GM19397 (cell line): ENCODE measurements at regions not wholly inside any gene's neighbourhood (a gene's known extent, or its start where the extent isn't known, plus 50 kb on each side); places are given as distances from the start of the nearest gene placed in this dataset.
"Not testable (repeated sequence)": the region's sequence is repeated elsewhere in the genome, so short reads cannot be mapped to it uniquely, and the experiment has no call there.

Source experiments
- ATAC-seq: cut with Tn5 transposase; IDR thresholded peaks from one replicate; pipeline ENCODE4 v1.9.1; 2021; ENCODE audit warnings: mild to moderate bottlenecking, moderate library complexity; ENCODE audit not compliant: unreplicated experiment

DNA sequence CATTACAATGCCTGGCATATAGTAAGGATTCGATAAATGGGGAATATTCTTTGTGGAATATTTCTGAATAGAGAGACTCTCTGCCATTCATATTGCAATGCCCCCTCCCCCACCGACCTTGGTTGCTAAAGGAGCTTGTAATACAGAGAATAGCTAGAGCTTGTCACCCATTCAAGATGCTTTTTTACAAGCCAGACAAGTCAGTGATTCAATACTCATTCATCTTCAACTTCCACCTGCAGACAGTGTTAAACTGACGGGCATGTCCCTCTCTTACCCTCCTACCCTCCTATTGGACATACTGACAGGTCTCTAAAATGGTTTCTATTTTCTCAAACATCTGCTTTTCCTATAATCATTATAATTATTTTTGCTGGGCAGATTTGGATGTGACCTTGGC lies 257.4 kb downstream of the KCNJ2 start:
- no peak for ATAC-seq

DNA sequence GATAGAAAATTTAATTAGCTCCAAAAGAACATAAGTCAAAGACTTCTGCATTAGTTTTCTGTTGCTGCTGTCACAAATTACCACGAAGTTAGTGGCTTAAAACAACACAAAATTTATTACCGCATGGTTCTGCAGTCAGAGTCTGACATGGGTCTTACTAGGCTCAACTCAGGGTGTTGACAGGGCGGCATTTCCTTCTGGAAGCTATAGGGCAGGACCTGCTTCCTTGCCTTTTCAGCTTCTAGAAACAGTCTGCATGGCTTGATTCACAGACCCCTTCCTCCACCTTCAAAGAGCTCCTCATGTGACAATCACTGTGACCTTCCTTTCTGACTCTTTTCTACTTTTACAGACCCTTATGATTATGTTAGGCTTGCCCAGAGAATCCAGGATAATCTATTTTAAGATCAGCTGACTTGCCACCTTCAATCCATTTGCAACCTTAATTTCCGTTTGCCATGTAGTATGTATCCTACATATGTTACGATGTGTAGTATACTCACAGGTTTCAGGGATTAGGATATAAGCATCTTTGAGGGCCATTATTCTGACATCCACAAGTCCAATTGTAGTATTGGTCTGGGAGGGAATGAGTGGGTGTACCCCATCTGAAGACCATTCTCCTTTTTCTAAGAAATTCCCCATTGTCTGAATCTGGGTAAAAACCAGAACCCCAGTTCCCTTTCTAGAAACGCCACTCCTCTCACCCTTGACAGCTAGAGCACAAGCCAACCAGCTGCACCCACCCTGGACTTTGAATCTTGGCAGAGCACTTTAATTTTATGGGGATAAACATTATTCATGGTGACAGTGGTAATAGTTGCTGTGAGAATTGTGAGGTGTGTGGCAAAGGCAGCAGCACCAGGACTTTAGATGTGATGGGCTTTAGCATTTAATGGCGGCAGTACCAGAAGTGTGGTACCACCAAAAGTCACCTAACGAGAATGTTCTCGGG lies 265.5 kb downstream of the KCNJ2 start:
- ATAC-seq, result no peak

DNA sequence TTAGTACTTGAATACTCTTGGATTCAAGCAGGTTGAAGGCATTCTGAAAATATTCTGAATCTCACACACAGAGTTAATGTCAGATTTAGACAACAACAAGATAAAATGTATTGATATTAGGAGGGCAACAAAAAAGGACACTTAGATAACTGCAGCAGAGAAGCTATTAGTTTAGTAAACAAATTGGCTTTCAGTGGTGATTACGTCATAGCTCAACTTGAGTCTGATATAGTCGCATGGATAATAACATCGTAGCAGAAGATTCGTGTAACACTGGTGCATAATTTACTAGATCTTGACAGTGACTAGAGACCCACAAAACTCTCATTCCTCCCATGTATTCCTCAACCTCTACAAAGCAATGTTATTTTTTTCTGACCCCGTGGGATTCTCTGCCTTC lies 268.3 kb downstream of the KCNJ2 start:
- ATAC-seq, result no peak

DNA sequence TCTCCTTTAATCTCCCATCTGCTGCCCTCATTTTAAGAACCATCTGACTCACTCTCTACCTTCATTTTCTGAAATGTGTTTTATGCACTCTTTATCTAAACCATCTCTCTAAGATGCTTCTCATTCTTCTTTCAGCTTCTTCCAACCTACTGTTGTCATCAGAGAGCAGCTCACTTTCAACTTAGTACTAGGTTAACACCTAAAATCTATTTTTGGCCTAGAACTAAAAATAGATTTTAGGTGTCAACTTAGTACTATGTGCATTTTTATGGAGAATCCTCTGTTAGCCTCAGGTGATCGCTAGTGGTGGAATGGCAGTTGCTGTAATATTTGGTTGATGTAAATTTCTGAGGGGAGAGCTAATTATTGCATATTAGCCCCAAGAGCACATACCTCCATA lies 277.1 kb downstream of the KCNJ2 start:
- no peak for ATAC-seq

DNA sequence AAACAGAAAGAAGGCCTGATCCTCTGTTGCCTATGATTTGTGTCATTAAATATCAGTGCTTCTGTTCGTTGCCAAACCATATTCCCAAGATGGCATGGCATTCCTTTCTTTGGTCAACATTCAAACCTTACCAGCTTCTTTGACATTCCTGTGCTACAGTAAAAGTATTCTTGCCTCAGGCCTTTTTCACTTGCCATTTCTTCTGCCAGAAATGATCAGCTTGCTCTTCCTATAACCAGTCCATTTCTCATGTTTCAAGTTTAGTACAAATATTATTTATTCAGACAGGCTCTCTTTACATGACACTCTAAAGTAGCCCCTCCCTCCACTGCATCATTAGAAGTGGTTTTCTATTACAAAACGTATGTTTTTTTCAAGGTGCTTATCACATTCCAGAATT lies 278.3 kb downstream of the KCNJ2 start:
- no peak for ATAC-seq

DNA sequence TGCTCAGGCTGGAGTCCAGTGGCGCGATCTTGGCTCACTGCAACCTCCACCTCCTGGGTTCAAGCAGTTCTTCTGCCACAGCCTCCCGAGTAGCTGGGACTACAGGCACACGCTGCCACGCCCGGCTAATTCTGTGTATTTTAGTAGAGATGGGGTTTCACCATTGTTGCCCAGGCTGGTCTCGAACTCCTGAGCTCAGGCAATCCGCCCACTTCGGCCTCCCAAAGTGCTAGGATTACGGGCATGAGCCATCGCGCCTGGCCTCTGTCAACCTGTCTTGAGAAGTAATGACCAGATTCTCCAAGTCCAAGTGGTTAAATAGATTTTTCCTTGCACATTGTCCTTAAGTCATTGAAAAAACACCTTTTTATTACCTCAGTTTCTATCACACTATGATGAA lies 283.7 kb downstream of the KCNJ2 start:
- not testable (repeated sequence) for ATAC-seq

DNA sequence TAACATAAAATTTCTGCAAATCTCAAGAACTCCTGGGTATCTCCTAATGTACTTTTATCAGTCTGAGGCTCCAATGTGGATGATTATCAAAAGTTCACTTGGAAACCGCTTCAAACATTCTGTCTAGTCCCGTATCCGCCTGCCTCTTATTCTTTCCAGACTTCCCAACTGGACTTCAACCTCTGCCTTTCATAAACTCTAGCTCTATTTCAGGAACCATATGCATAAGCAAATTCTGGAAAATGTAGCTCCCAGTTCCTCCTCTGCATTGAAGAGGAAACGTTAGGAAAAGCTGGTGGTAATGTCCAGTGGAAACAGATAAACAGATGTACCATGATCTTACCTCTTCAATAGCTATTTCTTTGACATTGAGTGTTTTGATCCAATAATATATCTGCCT lies 285.0 kb downstream of the KCNJ2 start:
- ATAC-seq, result no peak

DNA sequence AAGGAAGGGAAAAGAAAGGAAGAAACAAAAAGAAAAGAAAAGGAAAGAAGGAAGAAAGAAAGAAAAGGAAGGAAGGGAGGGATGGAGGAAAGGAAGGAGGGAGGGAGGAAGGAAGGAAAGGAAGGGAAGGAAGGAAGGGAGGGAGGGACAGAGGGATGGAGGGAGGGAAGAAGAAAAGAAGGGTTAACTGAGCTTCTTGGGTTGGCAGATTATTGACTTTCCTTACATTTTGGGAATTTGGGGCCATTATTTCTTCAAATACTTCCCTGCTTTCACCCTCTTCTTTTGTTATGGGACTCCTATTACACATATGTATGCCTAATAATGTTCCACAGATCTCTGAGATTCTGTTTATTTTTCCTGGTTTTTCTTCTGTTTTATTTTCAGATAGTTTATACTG lies 285.6 kb downstream of the KCNJ2 start:
- no peak for ATAC-seq

DNA sequence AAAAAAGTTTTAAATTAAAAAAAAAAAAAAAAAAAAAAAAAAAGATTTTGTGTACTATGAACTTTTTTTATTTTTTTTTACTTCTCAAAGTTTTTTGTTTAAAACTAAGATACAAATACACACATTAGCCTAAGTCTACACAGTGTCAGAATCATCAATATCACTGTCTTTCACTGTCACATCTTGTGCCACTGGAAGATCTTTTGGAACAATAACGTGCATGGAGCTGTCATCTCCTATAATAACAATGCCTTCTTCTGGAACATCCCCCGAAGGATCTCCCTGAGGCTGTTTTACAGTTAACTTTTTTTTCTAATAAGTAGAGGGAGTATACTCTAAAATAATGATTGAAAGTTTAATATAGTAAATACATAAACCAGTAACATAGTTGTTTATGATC lies 295.7 kb downstream of the KCNJ2 start:
- ATAC-seq, result no peak

DNA sequence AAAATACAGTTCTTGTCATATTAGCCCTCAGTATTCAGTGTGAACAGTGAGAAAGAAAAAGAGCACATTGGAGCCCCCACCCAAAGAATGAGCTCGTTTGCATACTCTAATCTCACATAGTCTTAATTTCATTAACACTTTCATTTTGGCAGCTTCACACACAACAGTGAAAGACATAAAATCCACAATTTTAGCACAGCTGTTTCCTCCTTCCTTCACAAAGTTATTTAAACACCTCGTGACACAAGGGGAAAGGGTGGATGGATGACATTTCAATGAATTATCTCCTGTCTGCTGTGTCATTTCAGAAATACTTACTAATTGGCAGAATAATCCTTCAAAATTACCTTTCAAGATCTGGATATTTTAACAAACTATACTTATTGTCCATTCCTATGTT lies 299.3 kb downstream of the KCNJ2 start:
- ATAC-seq, result no peak

DNA sequence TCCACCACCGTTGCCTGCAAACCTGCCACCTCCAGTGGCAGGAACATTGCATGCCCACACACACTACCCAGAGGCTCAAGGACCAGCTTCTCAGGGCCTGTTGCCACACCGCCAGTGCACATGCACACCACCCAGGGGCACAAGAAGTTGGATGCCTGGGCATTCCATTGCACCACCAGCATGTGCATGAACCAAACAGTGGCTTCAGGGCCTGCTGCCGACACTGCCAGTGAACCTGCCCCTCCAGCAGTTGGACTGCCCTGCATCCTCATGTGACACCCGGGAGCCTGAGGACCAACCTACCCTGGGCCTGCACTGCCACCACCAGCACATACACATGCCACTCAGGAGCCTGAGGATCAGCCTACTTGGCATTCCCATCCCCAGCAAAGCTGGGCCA lies 303.7 kb downstream of the KCNJ2 start:
- ATAC-seq, result no peak

DNA sequence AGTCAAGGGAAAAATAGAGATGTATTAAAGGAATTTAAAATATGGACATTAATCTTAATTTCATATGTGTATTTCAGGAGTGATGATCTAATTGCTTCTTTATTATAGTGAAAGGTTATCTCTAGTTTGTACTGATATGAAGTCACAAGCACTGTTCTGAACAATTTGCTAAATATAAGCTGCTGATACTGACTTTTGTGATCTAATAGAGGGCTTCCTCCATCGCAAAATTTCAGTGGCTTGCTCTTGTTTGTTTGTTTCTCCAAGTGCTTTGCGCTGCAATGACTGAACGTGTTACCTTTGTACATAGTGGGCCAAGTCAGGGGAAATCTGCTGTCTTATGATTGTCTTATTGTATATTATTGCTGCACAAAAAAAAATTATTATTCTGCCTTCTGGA lies 307.0 kb downstream of the KCNJ2 start:
- ATAC-seq, result no peak

DNA sequence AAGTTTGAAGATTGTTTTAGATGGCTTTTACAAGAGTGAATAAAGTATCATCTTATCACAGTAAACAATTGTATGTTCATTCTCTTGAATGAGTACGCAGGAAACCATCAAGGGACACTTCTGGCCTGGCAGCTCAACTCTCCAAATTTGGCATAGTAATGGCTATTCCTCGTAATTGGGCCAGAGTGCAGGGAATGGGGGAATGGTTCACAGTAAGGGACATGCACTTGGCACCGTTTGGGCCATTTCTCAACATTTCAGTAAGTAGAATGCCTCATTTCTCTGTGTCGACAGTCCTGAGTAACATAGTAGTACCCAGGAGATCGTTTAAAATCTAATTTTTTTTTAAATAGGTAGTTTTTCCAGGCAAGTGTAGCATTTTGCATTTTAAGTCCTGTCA lies 309.6 kb downstream of the KCNJ2 start:
- no peak for ATAC-seq

DNA sequence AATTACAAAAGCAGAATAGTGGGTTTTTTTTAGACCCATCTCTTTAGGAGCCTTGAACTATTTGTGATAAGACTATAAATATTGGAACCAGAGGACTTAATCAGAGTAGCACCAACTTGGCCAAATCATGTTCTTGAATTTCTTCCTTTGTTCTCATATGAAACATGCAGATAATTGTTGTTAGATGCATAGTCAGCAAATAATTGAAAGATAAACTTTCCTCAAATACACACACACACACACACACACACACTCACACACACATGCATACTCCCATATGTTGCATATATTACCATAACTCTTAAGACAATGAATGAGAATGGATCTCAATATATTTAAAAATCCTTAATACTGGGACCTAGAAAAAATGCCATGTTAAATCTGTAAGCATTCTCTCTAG lies 310.4 kb downstream of the KCNJ2 start:
- ATAC-seq, result no peak

DNA sequence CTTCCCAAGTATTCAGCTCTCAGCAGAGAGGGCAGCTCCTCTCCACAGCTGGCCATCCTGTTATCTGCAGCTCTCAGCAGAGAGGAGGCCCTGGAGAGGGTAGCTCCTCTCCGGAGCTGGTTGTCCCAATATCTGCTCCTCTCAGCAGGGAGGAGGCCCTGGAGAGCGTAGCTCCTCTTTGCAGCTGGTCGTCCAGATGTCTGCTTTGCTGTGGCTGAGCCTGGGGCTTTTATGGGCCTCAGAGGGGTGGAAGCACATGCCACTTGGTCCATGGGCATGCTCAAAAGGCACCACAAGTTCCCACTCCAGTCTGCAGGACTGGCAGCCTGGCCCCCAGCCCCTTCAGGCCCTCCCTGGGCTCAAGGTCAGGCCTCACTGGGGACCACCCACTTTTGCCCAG lies 314.3 kb downstream of the KCNJ2 start:
- ATAC-seq, result no peak

DNA sequence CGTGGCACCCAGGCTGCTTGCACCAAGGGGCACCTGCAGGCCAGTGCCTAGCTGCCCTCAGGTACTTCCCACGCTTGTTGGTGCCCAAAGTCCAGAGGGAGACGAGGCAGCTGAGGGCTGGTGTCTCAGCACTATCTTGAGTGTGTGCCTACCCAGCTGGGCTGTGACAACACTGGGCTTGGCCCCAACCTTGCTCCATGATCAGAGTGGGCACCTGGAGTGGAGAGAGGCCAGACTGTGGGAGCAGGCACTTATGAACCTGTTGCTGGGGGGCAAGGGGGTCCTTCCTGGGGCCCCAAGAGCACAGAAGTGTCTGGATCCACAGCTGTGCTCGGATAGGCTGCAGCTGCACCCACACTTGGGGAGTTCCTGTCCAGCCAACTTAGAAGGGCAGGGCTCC lies 314.7 kb downstream of the KCNJ2 start:
- ATAC-seq, result no peak

DNA sequence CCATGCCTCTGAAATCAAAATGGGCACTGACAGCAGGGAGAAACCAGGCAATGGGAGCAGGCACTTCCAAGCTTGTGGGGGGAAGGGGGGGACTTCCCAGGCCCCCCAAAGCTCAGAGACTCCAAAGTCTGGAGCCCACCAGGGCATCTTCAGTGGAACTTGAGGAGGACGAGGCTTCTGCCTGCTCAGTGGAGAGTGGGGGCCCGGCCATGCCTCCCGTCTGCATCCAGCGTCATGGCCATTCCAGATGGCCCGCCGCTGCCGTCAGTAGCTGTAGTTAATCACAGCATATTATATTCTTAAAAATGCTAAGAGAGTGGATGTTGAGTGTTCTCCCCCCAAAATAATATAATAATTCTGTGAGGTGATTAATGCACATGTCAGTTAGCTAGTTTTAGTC lies 315.2 kb downstream of the KCNJ2 start:
- ATAC-seq, result no peak

DNA sequence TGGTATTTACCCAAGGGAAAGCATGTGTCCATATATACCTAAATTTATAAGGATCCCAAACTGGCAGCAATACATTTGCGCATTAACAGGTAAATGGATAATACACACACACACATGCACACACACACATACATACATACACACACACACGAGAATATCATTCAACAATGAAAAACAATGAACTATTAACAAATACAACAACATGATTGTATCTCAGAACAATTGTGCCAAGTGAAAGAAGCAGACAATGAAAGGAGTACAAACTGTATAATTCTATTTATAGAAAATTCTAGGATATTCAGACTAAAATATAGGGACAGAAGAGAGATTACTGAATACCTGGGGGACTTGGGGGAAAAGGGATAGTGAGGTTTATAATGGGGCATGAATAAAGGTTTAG lies 323.0 kb downstream of the KCNJ2 start:
- ATAC-seq, result no peak

DNA sequence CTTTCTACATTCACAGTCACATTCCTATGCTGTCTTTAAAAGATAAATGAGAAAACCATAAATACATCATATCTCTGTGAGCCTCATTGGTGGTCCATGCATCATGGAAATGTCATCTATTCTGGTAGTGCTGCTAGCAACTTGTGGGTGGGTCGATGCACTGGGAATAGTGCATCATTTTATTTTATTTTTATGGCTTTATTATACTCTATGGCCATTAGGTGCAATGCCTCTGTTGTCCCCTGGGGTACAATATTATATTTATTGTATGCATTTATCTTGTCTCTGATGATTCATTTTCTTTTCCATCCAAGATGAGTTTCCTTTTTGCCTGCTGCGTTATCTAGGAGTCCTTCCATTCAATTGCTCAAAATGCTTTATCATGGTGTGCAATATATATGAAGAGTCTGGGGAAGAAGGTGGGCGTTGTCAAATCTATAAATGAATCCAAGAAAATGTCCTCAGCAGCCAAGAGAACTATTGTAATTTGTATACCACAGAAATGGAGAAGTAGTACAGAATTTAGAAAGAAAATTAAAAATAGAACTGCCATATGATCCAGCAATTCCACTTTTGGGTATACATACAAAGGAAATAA lies 324.0 kb downstream of the KCNJ2 start:
- no peak for ATAC-seq

DNA sequence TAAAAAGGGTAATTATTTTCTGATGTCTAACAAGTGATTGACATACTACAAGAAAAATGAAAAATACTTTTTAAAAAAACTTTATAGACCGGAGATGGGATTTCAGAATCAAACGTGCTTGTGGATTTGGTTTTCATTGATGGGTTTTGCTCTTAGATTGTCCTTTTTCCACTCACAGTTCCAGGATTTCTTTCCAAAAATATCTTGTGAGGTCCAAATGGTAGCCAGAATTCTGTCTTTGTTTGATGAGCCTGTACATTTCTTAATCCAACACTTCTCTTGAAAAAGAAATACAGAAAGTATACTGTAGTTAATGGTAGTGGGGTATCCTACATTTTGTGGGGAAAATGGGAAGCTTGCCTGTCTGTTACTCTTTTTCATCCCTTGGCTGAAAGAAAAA lies 329.3 kb downstream of the KCNJ2 start:
- ATAC-seq, result no peak

DNA sequence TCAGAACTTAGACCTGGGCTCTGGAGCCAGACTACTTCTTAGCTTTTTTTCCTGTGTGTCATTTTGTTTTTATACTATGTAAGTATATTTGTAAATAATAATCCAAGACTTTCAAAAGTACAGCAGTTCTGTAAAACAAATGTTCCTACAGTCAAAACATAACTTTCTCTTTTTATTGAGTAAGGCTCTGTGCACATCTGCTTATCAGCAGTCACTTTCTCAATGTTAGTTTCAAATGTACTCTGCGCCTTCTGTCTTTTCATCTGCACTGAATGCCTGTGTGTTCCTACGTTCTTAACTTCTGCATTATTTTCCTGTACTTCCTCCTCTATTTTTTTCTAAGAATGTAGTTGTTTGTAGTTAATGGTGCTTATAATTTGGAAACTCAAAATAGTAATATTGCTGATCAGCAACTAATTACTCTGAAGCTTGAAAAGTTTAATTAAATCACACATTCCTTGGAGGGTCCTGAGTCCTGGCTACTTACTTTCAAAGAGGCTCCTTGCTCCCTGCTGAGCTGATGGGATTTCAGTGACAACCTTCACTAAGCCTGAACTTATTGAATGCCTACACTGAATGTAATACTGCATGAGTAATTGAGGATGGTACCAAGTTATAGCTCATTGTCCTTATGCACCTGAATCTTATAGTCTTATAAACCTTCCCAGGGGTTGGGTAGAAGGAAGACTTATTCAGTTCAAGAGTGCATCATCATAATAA lies 329.9 kb downstream of the KCNJ2 start:
- no peak for ATAC-seq

DNA sequence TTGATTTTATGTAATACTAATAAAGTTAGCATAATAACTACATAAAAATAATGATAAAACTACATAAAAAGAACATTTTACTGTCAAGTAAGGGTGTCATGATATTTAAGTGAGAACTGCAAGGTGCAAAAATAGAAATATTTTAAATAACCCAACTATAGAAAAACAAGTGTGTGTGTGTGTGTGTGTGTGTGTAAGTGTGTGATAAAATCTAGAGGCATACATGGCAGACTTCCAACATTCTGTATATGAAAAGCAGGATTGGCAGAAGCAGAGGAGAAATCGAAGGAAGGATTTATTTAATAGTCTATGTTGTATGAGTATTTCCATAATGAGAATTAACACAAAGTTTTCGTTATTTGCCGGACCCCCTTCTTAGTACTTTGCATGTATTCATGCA lies 334.1 kb downstream of the KCNJ2 start:
- ATAC-seq, result no peak
